ENCODE measurements at regions not wholly inside any gene's neighbourhood (a gene's known extent, or its start where the extent isn't known, plus 50 kb on each side); places are given as distances from the start of the nearest gene placed in this dataset.
A peak's percentile ranks its signal among the peaks of the same experiment; 100 is the strongest.

DNA sequence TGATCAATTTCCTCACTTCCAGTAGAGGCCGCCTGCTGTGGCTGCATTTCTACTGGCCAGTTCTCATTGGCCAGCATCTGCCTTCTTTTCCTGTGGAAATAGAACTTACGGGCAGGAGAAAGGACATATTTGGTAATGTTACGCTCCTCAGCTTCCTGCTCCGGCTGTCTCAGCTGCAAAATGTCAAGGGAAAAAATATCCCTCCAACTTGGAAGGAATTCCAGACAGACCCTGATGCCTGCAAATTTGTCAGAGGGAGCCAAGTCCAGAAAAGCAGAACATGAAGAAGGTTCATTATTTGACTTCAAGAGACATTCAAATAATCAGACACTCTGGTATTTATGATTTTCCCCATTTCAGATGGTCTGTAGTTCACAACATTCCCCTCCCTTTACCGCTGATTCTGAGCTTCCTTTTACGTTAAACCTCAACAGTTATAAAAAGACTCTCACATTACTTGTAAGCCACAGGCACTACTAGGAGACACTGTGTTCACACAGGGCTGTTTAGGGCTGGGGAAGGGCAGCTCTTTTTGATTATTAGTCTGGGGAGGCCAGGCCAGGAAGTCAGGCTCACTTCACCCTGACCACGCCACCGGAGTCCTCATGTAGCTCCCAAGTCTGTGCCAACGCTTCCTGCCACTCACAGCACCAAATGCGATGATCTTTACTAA is 179.6 kb upstream of the CCN2 start:
- H3K4me1 Mint-ChIP-seq = peaks cover 6% of the 10 kb centered on the region
- peak overlapping the region; percentile 30 for H2AFZ ChIP-seq (ENCODE audit: insufficient read depth, low read depth, low read length, poor library complexity, severe bottlenecking)
- no peaks in the 10 kb centered on the region for H3K36me3 ChIP-seq (replicated peaks in 1 of 2; ENCODE audit: control insufficient read depth in 1 of 2, insufficient read depth in 2 of 2, low read length in 2 of 2)
- no peaks in the 10 kb centered on the region for H3K27me3 ChIP-seq (ENCODE audit: control insufficient read depth in 2 of 2, insufficient read depth in 2 of 2, low read length in 2 of 2)
- H3K4me3 Mint-ChIP-seq = peak overlapping the region in 1 of 2 donors; percentile 18
- no peak overlapping the region for H3K27ac ChIP-seq (ENCODE audit: low read depth in 1 of 2, low read length in 2 of 2)
- H3K4me1 ChIP-seq (ENCODE audit: control insufficient read depth in 1 of 2, insufficient read depth in 2 of 2, low read length in 2 of 2) = no peaks in the 10 kb centered on the region
- intact Hi-C loops (cut with micrococcal nuclease) = no loop called here
- no peak for DNase-seq
- H3K27me3 Mint-ChIP-seq (ENCODE audit: low read depth in 3 of 3) = peaks cover 0 to 2% (median 0%) of the 10 kb centered on the region in 3 donors
- H3K4me3 ChIP-seq (replicated peaks in 1 of 3; ENCODE audit: low read depth in 2 of 3, low read length in 3 of 3) = no peak overlapping the region
- peaks cover 0 to 2% (median 0%) of the 10 kb centered on the region in 7 donors for H3K9me3 Mint-ChIP-seq
- H3K9ac ChIP-seq (ENCODE audit: insufficient read depth, low read length, poor library complexity, severe bottlenecking) = no peak overlapping the region
- TF ChIP-seq, protein P1, sequence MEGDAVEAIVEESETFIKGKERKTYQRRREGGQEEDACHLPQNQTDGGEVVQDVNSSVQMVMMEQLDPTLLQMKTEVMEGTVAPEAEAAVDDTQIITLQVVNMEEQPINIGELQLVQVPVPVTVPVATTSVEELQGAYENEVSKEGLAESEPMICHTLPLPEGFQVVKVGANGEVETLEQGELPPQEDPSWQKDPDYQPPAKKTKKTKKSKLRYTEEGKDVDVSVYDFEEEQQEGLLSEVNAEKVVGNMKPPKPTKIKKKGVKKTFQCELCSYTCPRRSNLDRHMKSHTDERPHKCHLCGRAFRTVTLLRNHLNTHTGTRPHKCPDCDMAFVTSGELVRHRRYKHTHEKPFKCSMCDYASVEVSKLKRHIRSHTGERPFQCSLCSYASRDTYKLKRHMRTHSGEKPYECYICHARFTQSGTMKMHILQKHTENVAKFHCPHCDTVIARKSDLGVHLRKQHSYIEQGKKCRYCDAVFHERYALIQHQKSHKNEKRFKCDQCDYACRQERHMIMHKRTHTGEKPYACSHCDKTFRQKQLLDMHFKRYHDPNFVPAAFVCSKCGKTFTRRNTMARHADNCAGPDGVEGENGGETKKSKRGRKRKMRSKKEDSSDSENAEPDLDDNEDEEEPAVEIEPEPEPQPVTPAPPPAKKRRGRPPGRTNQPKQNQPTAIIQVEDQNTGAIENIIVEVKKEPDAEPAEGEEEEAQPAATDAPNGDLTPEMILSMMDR (IDR thresholded peaks at IDR 0.05) = no peak
- no peak overlapping the region for H3K27ac Mint-ChIP-seq
- H3K36me3 Mint-ChIP-seq = no peaks in the 10 kb centered on the region
- no peaks in the 10 kb centered on the region for H3K79me2 ChIP-seq (ENCODE audit: insufficient read depth, low read length)
- H4K20me1 ChIP-seq (ENCODE audit: insufficient read depth, low read length) = no peaks in the 10 kb centered on the region
- peak overlapping the region; percentile 20 for H3K4me2 ChIP-seq (replicated peaks; ENCODE audit: extremely low read depth, low read length, poor library complexity, severe bottlenecking)
- H3K9me3 ChIP-seq (replicated peaks in 1 of 2; ENCODE audit: control insufficient read depth in 1 of 2, insufficient read depth in 1 of 2, low read length in 2 of 2) = no peaks in the 10 kb centered on the region
- WGBS (ENCODE audit: insufficient coverage) = 60% methylated on average over 1 of the region's 10 CpGs

DNA sequence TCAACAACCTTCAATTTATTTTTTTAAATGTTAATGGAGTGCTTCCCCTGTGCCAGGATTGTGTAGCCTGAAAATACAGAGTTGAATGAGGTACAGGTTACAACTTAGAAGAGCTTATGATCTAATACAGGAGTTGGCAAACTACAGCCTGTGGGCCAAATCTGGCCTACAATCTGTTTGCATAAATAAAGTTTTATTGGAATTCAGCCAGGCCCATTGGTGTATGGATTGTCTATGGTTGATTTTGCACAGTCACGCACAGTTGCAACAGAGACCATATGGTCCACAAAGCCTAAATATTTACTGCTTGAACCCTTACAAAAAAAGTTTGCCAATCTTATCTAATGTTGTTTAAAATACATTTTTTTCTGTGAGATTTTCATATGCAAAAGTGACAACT is 177.3 kb upstream of the CCN2 start:
- Mint-ChIP-seq H3K36me3 (no peaks in the 10 kb centered on the region), H3K9me3 (peaks cover 0 to 2% (median 0%) of the 10 kb centered on the region in 7 donors), H3K27me3 (ENCODE audit: low read depth in 3 of 3) (peaks cover 0 to 2% (median 0%) of the 10 kb centered on the region in 3 donors), H3K27ac (no peak overlapping the region), H3K4me1 (peaks cover 6% of the 10 kb centered on the region), H3K4me3 (no peak overlapping the region)
- intact Hi-C loops (cut with micrococcal nuclease) = no loop called here
- no peak overlapping the region for H3K27ac ChIP-seq (ENCODE audit: low read depth in 1 of 2, low read length in 2 of 2)
- WGBS (ENCODE audit: insufficient coverage) = no CpG with 5 or more reads among the region's 1 CpG
- no peak overlapping the region for H2AFZ ChIP-seq (ENCODE audit: insufficient read depth, low read depth, low read length, poor library complexity, severe bottlenecking)
- H3K36me3 ChIP-seq (replicated peaks in 1 of 2; ENCODE audit: control insufficient read depth in 1 of 2, insufficient read depth in 2 of 2, low read length in 2 of 2) = no peaks in the 10 kb centered on the region
- no peaks in the 10 kb centered on the region for H4K20me1 ChIP-seq (ENCODE audit: insufficient read depth, low read length)
- H3K4me2 ChIP-seq (replicated peaks; ENCODE audit: extremely low read depth, low read length, poor library complexity, severe bottlenecking) = no peak overlapping the region
- TF ChIP-seq, protein P1 (IDR thresholded peaks at IDR 0.05) = no peak
- no peak overlapping the region for H3K4me3 ChIP-seq (replicated peaks in 1 of 3; ENCODE audit: low read depth in 2 of 3, low read length in 3 of 3)
- no peaks in the 10 kb centered on the region for H3K27me3 ChIP-seq (ENCODE audit: control insufficient read depth in 2 of 2, insufficient read depth in 2 of 2, low read length in 2 of 2)
- no peak overlapping the region for H3K9ac ChIP-seq (ENCODE audit: insufficient read depth, low read length, poor library complexity, severe bottlenecking)
- H3K79me2 ChIP-seq (ENCODE audit: insufficient read depth, low read length) = no peaks in the 10 kb centered on the region
- no peaks in the 10 kb centered on the region for H3K4me1 ChIP-seq (ENCODE audit: control insufficient read depth in 1 of 2, insufficient read depth in 2 of 2, low read length in 2 of 2)
- H3K9me3 ChIP-seq (replicated peaks in 1 of 2; ENCODE audit: control insufficient read depth in 1 of 2, insufficient read depth in 1 of 2, low read length in 2 of 2) = no peaks in the 10 kb centered on the region
- no peak for DNase-seq

Measured in CD14-positive monocyte (primary cell).